Transverse colon (tissue), 4 donors: ENCODE measurements at regions not wholly inside any gene's neighbourhood (a gene's known extent, or its start where the extent isn't known, plus 50 kb on each side); places are given as distances from the start of the nearest gene placed in this dataset.

Experiments
- DNase-seq: peaks from one replicate; pipeline ENCODE4 v3.0.0-alpha.2; 2019
- H3K27ac ChIP-seq, 4 donors: fragments of 200-600 bp; sonication (generic); 2 replicates each; pipeline ENCODE4 v1.5.1; 2016 to 2018; ENCODE audit warnings: inconsistent platforms in 4 of 4
- H3K27me3 ChIP-seq: fragments of 200-600 bp; sonication (generic); 2 replicates; pipeline ENCODE4 v1.5.1; 2017; ENCODE audit warnings: inconsistent platforms
- H3K36me3 ChIP-seq, 4 donors: fragments of 200-600 bp; sonication (generic); 2 replicates each; pipeline ENCODE4 v1.5.1; 2017 to 2019; ENCODE audit warnings: inconsistent platforms in 4 of 4
- H3K4me1 ChIP-seq, 4 donors: fragments of 200-600 bp; sonication (generic); 2 replicates each; pipeline ENCODE4 v1.5.1; 2017 to 2020; ENCODE audit warnings: inconsistent platforms in 4 of 4
- H3K4me3 ChIP-seq, 4 donors: fragments of 200-600 bp; sonication (generic); 1 replicate in 1 of 4; 2 replicates in 3 of 4; pipeline versions ENCODE4 v1.5.1 to v1.6.1; 2017 to 2019; ENCODE audit warnings: inconsistent platforms in 4 of 4
- H3K9me3 ChIP-seq, 2 donors: fragments of 200-600 bp; sonication (generic); 2 replicates each; pipeline ENCODE4 v1.5.1; 2017 to 2019; ENCODE audit warnings: inconsistent platforms in 2 of 2
- CTCF ChIP-seq, 5 experiments: fragments of 200-600 bp in 3 of 5; fragments of 450-650 bp in 2 of 5; sonication (generic) in 3 of 5; IDR thresholded peaks; 1 replicate in 2 of 5; 2 replicates in 3 of 5; pipeline ENCODE4 v1.5.1; 2016 to 2017; ENCODE audit warnings: antibody characterized with exemption in 5 of 5, inconsistent platforms in 3 of 5, mild to moderate bottlenecking in 2 of 5, moderate library complexity in 1 of 5
- EP300 ChIP-seq: sonication (generic); formaldehyde crosslinking; IDR thresholded peaks from one replicate; pipeline ENCODE4 v1.6.1; 2017; ENCODE audit warnings: antibody characterized with exemption, low read depth
- POLR2A ChIP-seq: fragments of 450-650 bp; IDR thresholded peaks from one replicate; pipeline ENCODE4 v1.6.1; 2016; ENCODE audit warnings: antibody characterized with exemption, mild to moderate bottlenecking, moderate library complexity
- POLR2AphosphoS5 ChIP-seq, 3 donors: sonication (generic); formaldehyde crosslinking; IDR thresholded peaks; one replicate each; pipeline ENCODE4 v1.6.1; 2016; ENCODE audit warnings: antibody characterized with exemption in 3 of 3
- WGBS, 2 donors: methylation state at CpG; one replicate each; pipeline ENCODE4 v1.1.5; 2018; ENCODE audit warnings: low coverage in 1 of 2; 5-methylcytosine and 5-hydroxymethylcytosine counted together
- in situ Hi-C, 4 donors: fragments of 200-750 bp; cut with MboI; loops; one replicate each; pipeline versions ENCODE4 v1.15.0 to v1.15.1; 2017; ENCODE audit warnings: low sequenced_read_pairs in 3 of 4, low pct_ligation_motif_present in 1 of 4, low pct_unique_long_range_greater_than_20kb in 1 of 4
- intact Hi-C: fragments of 100-400 bp; cut with DNase I; formaldehyde crosslinking; loops from one replicate; pipeline ENCODE4 v1.15.1; 2023; ENCODE audit warnings: low total_unique reads

DNA sequence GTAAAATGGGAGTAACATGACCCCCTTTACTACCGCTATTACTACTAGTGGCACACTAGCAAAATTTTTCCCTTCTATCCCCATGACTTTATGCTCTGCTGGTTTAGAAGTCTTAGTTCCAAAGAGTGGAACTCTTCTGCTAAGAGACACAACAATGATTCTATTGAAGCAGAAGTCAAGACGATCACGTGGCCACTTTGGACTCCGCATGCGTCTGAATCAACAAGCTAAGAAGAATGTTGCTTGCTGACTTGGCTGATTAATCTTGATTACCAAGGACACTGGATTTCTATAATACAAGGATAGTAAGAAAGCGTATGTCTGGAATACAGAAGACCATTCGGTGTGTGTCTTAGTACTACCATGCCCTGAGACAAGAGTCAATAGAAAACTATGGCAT, 244.7 kb upstream of the BTBD3 start:
- Histone ChIP-seq H3K9me3 (no peaks in the 10 kb centered on the region), H3K27ac (no peak overlapping the region), H3K4me3 (no peak overlapping the region), H3K27me3 (no peaks in the 10 kb centered on the region), H3K4me1 (no peaks in the 10 kb centered on the region), H3K36me3 (no peaks in the 10 kb centered on the region)
- in situ Hi-C loops (no loop called here), intact Hi-C loops (no loop called here)
- no peak for DNase-seq
- TF ChIP-seq CTCF (IDR thresholded peaks at IDR 0.05) (no peak), POLR2AphosphoS5 (IDR thresholded peaks at IDR 0.05) (no peak), POLR2A (no peak), EP300 (no peak)
- 92 to 93% methylated on average over 6 to 7 of the region's 7 CpGs for WGBS, 2 donors

DNA sequence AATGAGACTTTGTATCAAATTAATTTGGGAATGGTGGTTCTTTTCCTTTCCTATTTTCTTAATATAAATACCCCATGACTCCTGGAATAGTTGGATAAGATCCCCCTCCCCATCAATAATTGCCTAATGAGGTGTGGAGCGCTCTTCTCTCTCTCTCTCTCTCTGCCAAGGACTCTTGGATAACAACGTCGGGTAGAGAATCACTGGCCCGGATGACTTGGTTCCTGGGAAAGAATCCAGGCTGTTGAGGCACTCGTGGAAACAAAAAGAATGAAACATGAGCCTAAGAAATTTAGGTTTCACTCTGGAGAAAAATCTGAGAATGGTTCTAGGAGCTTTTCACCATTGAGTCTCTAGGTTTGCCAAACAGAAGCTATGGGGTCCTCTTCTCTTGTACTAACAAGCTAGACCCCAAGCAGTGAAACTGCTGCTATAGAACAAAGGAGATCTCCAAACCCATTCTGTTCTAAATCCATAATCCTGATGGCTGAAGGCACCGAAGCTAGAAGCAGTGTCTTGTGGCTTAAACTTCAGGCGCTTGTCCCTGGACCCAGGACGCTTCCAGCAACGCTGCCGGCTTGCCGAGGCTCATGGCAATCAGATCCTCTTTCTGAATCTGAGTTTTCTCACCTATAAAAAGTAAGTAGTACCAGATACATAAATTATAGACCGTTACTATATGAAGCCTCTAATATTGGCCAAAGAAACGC, 241.6 kb upstream of the BTBD3 start:
- Histone ChIP-seq H3K27me3 (no peaks in the 10 kb centered on the region), H3K9me3 (no peaks in the 10 kb centered on the region), H3K36me3 (no peaks in the 10 kb centered on the region), H3K4me3 (no peak overlapping the region), H3K27ac (no peak overlapping the region), H3K4me1 (no peaks in the 10 kb centered on the region)
- WGBS, 2 donors = 39 to 60% methylated on average over 5 to 13 of the region's 13 CpGs
- in situ Hi-C loops = no loop called here
- TF ChIP-seq EP300 (no peak), CTCF (IDR thresholded peaks at IDR 0.05) (no peak), POLR2AphosphoS5 (IDR thresholded peaks at IDR 0.05) (no peak), POLR2A (no peak)
- intact Hi-C loops = no loop called here
- no peak for DNase-seq

DNA sequence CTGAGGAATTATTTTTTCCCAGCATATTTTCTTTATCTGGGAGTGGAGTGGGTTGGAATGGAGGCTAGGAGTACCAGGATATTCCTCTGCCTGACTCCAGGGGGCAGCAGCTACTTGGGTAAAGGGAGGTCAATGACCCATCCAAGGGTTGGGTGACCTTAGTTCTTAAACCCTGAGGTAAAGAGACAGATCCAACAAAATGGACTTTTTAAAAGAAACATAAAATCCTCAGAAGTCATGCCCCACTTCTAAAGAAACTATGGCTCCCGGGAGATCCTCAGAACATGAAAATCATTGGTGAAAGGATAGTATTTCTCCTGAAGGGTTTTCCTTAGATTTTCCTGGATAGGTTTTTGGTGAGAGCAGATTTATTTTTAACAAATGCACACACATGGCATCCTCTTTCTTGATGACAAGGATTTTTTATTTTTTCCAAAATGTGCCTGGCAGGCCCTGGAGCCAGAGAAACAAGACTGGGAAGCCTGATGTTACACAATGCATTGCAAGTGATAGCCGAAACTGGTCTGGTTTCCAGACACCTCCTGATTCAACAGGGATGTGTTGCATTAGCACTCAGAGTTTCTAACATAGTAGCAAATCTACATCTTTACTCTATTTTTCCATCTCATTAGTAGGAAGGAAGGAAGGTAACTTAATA, 240.9 kb upstream of the BTBD3 start:
- no peaks in the 10 kb centered on the region for H3K9me3 ChIP-seq
- no peaks in the 10 kb centered on the region for H3K36me3 ChIP-seq
- H3K4me3 ChIP-seq = no peak overlapping the region
- DNase-seq = peak; percentile 46
- no peak for TF ChIP-seq EP300
- TF ChIP-seq POLR2A = no peak
- TF ChIP-seq POLR2AphosphoS5 (IDR thresholded peaks at IDR 0.05) = no peak
- peak; percentile 68 to 79 (median 76) for TF ChIP-seq CTCF (IDR thresholded peaks at IDR 0.05)
- no peaks in the 10 kb centered on the region for H3K4me1 ChIP-seq
- no peaks in the 10 kb centered on the region for H3K27me3 ChIP-seq
- in situ Hi-C loops = no loop called here
- H3K27ac ChIP-seq = no peak overlapping the region
- intact Hi-C loops = no loop called here
- 63 to 83% methylated on average over 2 of the region's 2 CpGs for WGBS, 2 donors

DNA sequence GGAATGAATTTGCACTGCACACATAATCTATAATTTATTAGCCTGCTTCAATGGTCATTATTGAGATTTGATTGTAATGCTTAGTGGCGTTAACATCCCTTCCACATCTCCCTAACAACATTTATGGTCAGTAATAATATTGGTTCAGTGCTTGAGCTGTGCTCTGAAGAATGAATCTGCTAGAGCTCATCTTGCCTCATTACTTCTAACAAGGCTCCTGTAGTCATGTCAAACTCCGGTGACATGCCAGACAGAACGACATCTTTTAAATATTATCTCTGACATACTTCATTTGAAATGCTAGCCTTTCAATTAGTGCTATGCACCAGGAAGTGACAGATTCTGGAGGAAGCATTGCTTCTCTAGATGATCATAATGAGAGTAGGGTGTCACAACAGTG, 240.3 kb upstream of the BTBD3 start:
- intact Hi-C loops = no loop called here
- WGBS, 2 donors = 90% methylated on average over 3 of the region's 3 CpGs; no CpG with 5 or more reads in 1 of the 2 donors
- TF ChIP-seq CTCF (IDR thresholded peaks at IDR 0.05) (no peak), POLR2AphosphoS5 (IDR thresholded peaks at IDR 0.05) (no peak), POLR2A (no peak), EP300 (no peak)
- H3K27ac ChIP-seq = no peak overlapping the region
- DNase-seq = no peak
- no peaks in the 10 kb centered on the region for H3K36me3 ChIP-seq
- in situ Hi-C loops = no loop called here
- H3K4me3 ChIP-seq = no peak overlapping the region
- no peaks in the 10 kb centered on the region for H3K4me1 ChIP-seq
- no peaks in the 10 kb centered on the region for H3K27me3 ChIP-seq
- no peaks in the 10 kb centered on the region for H3K9me3 ChIP-seq
